ENCODE measurements at regions not wholly inside any gene's neighbourhood (a gene's known extent, or its start where the extent isn't known, plus 50 kb on each side); places are given as distances from the start of the nearest gene placed in this dataset.
"Not testable (repeated sequence)": the region's sequence is repeated elsewhere in the genome, so short reads cannot be mapped to it uniquely, and the experiment has no call there.

GRCh38 chr3:178359728-178360127, 176.5 kb upstream of the KCNMB2 start:
- H3K9me2 ChIP-seq (replicated peaks; ENCODE audit: low read depth, low read length): no peaks in the 10 kb centered on the region
- no peak overlapping the region for H3K4me2 ChIP-seq (ENCODE audit: low read depth, low read length, poor library complexity, severe bottlenecking)
- no peaks in the 10 kb centered on the region for H4K20me1 ChIP-seq (ENCODE audit: insufficient read depth, low read length, poor library complexity, severe bottlenecking)
- H3K9ac ChIP-seq (ENCODE audit: low read depth, low read length, poor library complexity, severe bottlenecking): no peak overlapping the region
- TF ChIP-seq CTCF (conservative IDR thresholded peaks at IDR 0.05; ENCODE audit: low read length) (no peak), EZH2phosphoT487 (IDR thresholded peaks at IDR 0.05; ENCODE audit: borderline replicate concordance) (no peak)
- H3K27me3 ChIP-seq (ENCODE audit: insufficient read depth, low read length, poor library complexity, severe bottlenecking): no peaks in the 10 kb centered on the region
- no peaks in the 10 kb centered on the region for H3K79me2 ChIP-seq (ENCODE audit: insufficient read depth, low read length)
- no peaks in the 10 kb centered on the region for H3F3A ChIP-seq (ENCODE audit: low read depth)
- no peaks in the 10 kb centered on the region for H3K36me3 ChIP-seq (ENCODE audit: insufficient read depth, low read length)
- H3K4me3 ChIP-seq (ENCODE audit: low read length, poor library complexity, severe bottlenecking): no peak overlapping the region
- H3K9me3 ChIP-seq (ENCODE audit: insufficient read depth, low read depth, low read length): no peaks in the 10 kb centered on the region
- peaks cover 4% of the 10 kb centered on the region for H3K4me1 ChIP-seq (ENCODE audit: insufficient read depth, low read length, poor library complexity, severe bottlenecking)
- no peak overlapping the region for H2AFZ ChIP-seq (ENCODE audit: low read length)

GRCh38 chr3:178363048-178363447, 173.2 kb upstream of the KCNMB2 start:
- not testable (repeated sequence) for H3K9me3 ChIP-seq (ENCODE audit: insufficient read depth, low read depth, low read length); H3K36me3 ChIP-seq (ENCODE audit: insufficient read depth, low read length); H3K4me2 ChIP-seq (ENCODE audit: low read depth, low read length, poor library complexity, severe bottlenecking); H3K4me3 ChIP-seq (ENCODE audit: low read length, poor library complexity, severe bottlenecking); H3K79me2 ChIP-seq (ENCODE audit: insufficient read depth, low read length); H3K27me3 ChIP-seq (ENCODE audit: insufficient read depth, low read length, poor library complexity, severe bottlenecking); H3K4me1 ChIP-seq (ENCODE audit: insufficient read depth, low read length, poor library complexity, severe bottlenecking); H3K9ac ChIP-seq (ENCODE audit: low read depth, low read length, poor library complexity, severe bottlenecking); H2AFZ ChIP-seq (ENCODE audit: low read length); H4K20me1 ChIP-seq (ENCODE audit: insufficient read depth, low read length, poor library complexity, severe bottlenecking); H3F3A ChIP-seq (ENCODE audit: low read depth); H3K9me2 ChIP-seq (replicated peaks; ENCODE audit: low read depth, low read length)

- H3K9me3 ChIP-seq (ENCODE audit: insufficient read depth, low read depth, low read length): no peaks in the 10 kb centered on the region
These were observed 168.2 kb upstream of the KCNMB2 start for GRCh38 chr3:178367817-178368617.

More at GRCh38 chr3:178367817-178368617, 168.2 kb upstream of the KCNMB2 start:
- no peaks in the 10 kb centered on the region for H3K36me3 ChIP-seq (ENCODE audit: insufficient read depth, low read length)
- no peaks in the 10 kb centered on the region for H3K27me3 ChIP-seq (ENCODE audit: insufficient read depth, low read length, poor library complexity, severe bottlenecking)
- no peak overlapping the region for H3K4me3 ChIP-seq (ENCODE audit: low read length, poor library complexity, severe bottlenecking)
- no peaks in the 10 kb centered on the region for H3K4me1 ChIP-seq (ENCODE audit: insufficient read depth, low read length, poor library complexity, severe bottlenecking)
- no peaks in the 10 kb centered on the region for H4K20me1 ChIP-seq (ENCODE audit: insufficient read depth, low read length, poor library complexity, severe bottlenecking)
- no peak for TF ChIP-seq EZH2phosphoT487 (IDR thresholded peaks at IDR 0.05; ENCODE audit: borderline replicate concordance)
- no peak for TF ChIP-seq CTCF (conservative IDR thresholded peaks at IDR 0.05; ENCODE audit: low read length)
- H2AFZ ChIP-seq (ENCODE audit: low read length): no peak overlapping the region
- no peaks in the 10 kb centered on the region for H3F3A ChIP-seq (ENCODE audit: low read depth)
- H3K4me2 ChIP-seq (ENCODE audit: low read depth, low read length, poor library complexity, severe bottlenecking): no peak overlapping the region
- no peaks in the 10 kb centered on the region for H3K79me2 ChIP-seq (ENCODE audit: insufficient read depth, low read length)
- no peaks in the 10 kb centered on the region for H3K9me2 ChIP-seq (replicated peaks; ENCODE audit: low read depth, low read length)
- no peak overlapping the region for H3K9ac ChIP-seq (ENCODE audit: low read depth, low read length, poor library complexity, severe bottlenecking)

All from Loucy (cell line).